HUES48 (cell line): ENCODE measurements at regions not wholly inside any gene's neighbourhood (a gene's known extent, or its start where the extent isn't known, plus 50 kb on each side); places are given as distances from the start of the nearest gene placed in this dataset.
"Not testable (repeated sequence)": the region's sequence is repeated elsewhere in the genome, so short reads cannot be mapped to it uniquely, and the experiment has no call there.

Experiments used
- H3K27ac ChIP-seq: one replicate; pipeline ENCODE4 v1.7.0; 2013; ENCODE audit warnings: low read depth, low read length, inconsistent platforms
- H3K27me3 ChIP-seq: 2 replicates; pipeline ENCODE4 v1.6.1; 2013; ENCODE audit warnings: mild to moderate bottlenecking, low read length; ENCODE audit not compliant: control insufficient read depth, insufficient read depth
- H3K36me3 ChIP-seq: 2 replicates; pipeline ENCODE4 v1.6.1; 2013; ENCODE audit warnings: low read length; ENCODE audit not compliant: control insufficient read depth, insufficient read depth
- H3K4me1 ChIP-seq: 2 replicates; pipeline ENCODE4 v1.6.1; 2013; ENCODE audit warnings: mild to moderate bottlenecking, low read length; ENCODE audit not compliant: control insufficient read depth, insufficient read depth
- H3K4me3 ChIP-seq: 2 replicates; pipeline ENCODE4 v1.5.1; 2013; ENCODE audit warnings: mild to moderate bottlenecking, low read depth, low read length
- H3K9ac ChIP-seq: 2 replicates; pipeline ENCODE4 v1.6.1; 2013; ENCODE audit warnings: mild to moderate bottlenecking, low read depth, low read length, moderate library complexity
- H3K9me3 ChIP-seq: 2 replicates; pipeline ENCODE4 v1.6.1; 2013; ENCODE audit warnings: low read length; ENCODE audit not compliant: control insufficient read depth, insufficient read depth

DNA sequence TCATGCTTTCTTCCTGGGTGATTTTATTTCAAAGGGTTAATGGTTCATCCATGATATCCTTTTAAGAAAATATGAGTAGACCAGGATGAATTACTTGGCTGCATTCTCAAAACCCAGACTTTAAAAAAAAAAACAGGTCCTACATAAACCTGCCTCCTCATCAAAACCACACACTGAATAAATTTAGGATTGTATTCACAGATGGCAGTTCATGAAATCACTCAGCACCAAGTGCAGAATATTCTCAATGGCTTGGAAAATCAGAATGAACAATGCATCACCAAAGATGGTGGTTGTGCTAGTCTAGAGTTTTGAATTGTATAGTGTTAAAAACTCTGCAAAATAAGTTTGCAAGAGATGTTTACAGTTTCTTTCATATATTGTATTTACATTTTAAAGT lies 145.4 kb upstream of the GRAMD2B start:
- Histone ChIP-seq H3K27me3 (no peaks in the 10 kb centered on the region), H3K9me3 (no peaks in the 10 kb centered on the region), H3K36me3 (no peaks in the 10 kb centered on the region), H3K27ac (no peak overlapping the region), H3K4me1 (no peaks in the 10 kb centered on the region), H3K4me3 (no peak overlapping the region), H3K9ac (no peak overlapping the region)

DNA sequence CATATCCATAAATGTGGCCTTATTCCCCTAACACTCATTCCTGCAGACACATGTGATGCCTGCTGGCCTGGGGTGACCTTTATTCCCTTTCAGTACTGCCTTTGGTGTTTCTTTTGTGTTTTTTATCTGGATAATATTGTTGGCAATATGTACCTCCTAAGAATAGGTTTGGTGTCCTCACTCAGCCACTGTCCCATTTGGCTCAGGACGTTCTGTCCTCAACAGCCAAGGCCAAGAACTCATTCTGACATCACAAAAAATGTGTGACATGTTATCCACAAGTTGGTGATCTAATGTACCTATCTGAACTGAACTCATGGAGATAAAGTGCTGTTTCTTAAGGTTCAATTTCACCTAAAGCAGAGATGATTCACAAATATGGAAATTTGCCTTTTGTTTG lies 142.9 kb upstream of the GRAMD2B start:
- H3K9ac ChIP-seq: no peak overlapping the region
- no peaks in the 10 kb centered on the region for H3K27me3 ChIP-seq
- no peaks in the 10 kb centered on the region for H3K9me3 ChIP-seq
- H3K4me1 ChIP-seq: no peaks in the 10 kb centered on the region
- no peaks in the 10 kb centered on the region for H3K36me3 ChIP-seq
- H3K4me3 ChIP-seq: no peak overlapping the region
- no peak overlapping the region for H3K27ac ChIP-seq

DNA sequence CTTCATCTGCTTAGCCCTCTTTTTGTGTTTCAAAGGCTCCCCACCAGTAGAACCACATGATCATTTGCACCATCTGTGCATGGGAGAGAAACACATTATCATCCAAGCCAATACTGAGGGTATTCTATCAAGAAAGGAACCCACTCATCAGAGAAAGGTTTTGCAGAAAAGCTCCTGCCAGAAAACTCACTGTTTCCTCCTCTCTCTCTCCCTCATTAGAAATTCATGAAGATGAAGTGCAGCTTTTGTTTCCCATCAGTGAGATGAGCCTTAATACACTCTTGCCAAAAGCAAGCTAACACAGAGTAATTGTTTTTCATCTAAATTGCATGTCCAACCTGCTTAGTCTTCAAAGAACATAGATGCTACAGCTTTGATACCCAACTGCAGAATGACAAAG lies 142.4 kb upstream of the GRAMD2B start:
- no peak overlapping the region for H3K4me3 ChIP-seq
- no peaks in the 10 kb centered on the region for H3K27me3 ChIP-seq
- no peaks in the 10 kb centered on the region for H3K9me3 ChIP-seq
- H3K36me3 ChIP-seq: no peaks in the 10 kb centered on the region
- H3K4me1 ChIP-seq: no peaks in the 10 kb centered on the region
- H3K9ac ChIP-seq: no peak overlapping the region
- H3K27ac ChIP-seq: no peak overlapping the region

DNA sequence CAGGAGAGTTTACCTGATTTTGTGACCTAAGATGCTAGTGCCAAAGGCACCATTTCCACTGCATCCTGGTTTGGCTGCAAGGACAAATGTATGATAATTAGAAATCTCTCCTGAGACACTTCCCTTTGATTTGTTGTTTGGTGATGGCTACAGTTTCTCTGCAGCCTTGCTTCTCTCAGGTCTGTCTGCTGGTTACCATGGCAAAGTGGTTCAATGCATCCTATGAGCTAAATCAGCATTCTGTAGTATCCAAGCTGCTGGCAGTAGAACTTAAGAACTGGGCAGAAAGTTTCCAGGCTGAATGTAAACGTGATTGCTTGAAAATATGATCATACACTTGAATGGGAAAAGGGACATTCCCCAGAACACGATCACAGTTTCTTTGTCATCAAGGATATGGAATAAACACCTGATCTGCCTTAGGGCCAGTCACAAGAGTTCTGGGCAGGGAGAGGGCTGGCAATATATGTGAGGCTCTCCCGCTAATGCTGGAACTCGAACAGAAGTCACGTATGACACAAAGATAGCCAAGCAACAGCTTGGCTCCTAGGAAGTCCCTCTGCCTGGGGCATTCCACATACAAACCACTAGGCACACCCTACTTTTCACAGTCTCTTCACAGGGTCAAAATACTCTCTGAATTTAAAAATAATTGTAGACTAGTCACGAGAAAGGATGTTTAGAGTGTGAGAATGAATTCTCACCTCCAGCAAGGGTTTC lies 138.1 kb upstream of the GRAMD2B start:
- H3K9ac ChIP-seq: no peak overlapping the region
- H3K27ac ChIP-seq: no peak overlapping the region
- H3K4me1 ChIP-seq: no peaks in the 10 kb centered on the region
- no peaks in the 10 kb centered on the region for H3K27me3 ChIP-seq
- H3K9me3 ChIP-seq: no peaks in the 10 kb centered on the region
- H3K36me3 ChIP-seq: no peaks in the 10 kb centered on the region
- H3K4me3 ChIP-seq: no peak overlapping the region

DNA sequence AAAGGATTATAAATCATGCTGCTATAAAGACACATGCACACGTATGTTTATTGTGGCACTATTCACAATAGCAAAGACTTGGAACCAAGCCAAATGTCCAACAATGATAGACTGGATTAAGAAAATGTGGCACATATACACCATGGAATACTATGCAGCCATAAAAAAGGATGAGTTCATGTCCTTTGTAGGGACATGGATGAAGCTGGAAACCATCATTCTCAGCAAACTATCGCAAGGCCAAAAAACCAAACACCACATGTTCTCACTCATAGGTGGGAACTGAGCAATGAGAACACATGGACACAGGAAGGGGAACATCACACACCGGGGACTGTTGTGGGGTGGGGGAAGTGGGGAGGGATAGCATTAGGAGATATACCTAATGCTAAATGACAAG lies 127.1 kb upstream of the GRAMD2B start:
- not testable (repeated sequence) for H3K9ac ChIP-seq, H3K36me3 ChIP-seq, H3K27ac ChIP-seq, H3K27me3 ChIP-seq, H3K4me3 ChIP-seq, H3K4me1 ChIP-seq, H3K9me3 ChIP-seq

DNA sequence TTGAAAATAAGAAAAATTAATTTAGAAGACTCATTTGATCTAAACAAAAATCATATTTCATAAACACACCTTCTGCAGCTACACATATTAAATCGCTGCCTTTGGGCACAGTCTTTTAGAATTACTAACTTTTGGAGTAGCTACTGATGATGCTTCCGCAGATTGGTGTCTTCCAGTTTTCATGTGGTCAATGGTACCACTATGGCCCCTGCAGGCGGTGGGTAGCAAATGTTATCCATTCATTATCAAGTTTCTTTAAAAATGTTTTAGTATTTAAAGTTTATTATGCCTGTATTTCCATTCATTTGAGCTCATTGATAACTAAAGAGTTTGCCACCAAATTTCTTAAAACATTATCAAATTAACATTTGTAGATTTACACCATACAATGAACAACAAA lies 122.9 kb upstream of the GRAMD2B start:
- Histone ChIP-seq H3K36me3 (no peaks in the 10 kb centered on the region), H3K27me3 (no peaks in the 10 kb centered on the region), H3K27ac (no peak overlapping the region), H3K4me3 (no peak overlapping the region), H3K9ac (no peak overlapping the region), H3K4me1 (no peaks in the 10 kb centered on the region), H3K9me3 (no peaks in the 10 kb centered on the region)

DNA sequence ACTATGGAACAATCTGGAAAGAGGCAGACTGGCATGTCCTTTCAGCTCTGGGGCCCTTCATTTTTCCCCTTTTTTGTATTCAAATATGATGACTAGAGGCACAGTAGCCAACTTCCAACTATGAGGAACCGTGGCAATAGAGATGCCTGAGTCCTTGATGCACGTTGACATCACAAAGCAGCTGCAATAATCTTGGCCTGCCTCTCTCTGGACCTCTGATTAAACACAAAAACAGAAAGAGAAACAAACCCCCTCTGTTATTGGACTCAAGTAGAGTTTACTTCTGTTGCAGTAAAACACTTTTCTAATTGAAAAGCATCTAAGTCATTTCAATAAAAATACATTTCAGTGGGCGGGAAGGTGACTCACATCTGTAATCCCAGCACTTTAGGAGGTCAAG lies 122.2 kb upstream of the GRAMD2B start:
- Histone ChIP-seq H3K27ac (no peak overlapping the region), H3K36me3 (no peaks in the 10 kb centered on the region), H3K9me3 (no peaks in the 10 kb centered on the region), H3K9ac (no peak overlapping the region), H3K4me1 (no peaks in the 10 kb centered on the region), H3K4me3 (no peak overlapping the region), H3K27me3 (no peaks in the 10 kb centered on the region)

DNA sequence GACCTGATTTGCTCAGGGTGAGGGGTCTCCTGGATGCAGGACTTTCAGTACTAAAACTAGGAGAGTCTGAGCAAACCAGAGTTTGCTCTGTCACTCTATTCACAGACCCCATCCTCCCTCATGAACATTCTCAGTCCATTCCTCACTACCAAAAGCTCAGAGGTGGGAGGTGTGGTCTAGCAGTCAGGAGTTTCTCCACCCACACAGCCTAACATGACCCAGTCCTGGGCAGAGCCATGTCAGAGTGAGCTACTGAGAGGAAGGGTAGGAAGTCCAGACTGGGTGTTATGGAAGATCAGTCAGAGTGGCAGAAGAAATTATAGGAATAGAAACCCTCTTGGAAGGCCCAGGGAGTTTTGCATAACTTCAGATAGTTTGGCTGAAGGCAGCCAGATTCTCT lies 113.3 kb upstream of the GRAMD2B start:
- Histone ChIP-seq H3K9ac (no peak overlapping the region), H3K9me3 (0 out of 2 replicates have a peak, but pooled peaks cover 2% of the 10 kb centered on the region), H3K36me3 (no peaks in the 10 kb centered on the region), H3K4me1 (0 out of 2 replicates have a peak, but pooled peaks cover 2% of the 10 kb centered on the region), H3K4me3 (no peak overlapping the region), H3K27ac (no peak overlapping the region), H3K27me3 (0 out of 2 replicates have a peak, but pooled peaks cover 4% of the 10 kb centered on the region)

DNA sequence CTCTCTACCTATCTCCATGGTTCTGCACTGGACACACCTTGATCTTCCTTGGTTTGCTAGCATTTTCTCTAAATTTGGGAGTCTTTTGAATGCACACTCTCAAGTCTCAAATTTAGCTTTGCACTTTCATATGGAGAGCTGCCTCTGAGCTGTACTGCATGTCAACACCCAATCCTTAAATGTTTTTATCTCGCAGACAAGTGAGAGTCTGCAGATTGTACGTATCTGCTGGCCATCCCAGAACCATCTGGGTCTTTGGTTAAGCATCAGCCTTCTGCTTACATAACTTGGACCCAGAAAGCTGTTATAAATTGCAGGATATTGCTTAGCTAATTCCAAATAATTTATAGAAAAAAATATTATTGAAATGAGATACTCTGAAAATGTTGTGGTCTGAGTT lies 111.4 kb upstream of the GRAMD2B start:
- H3K27ac ChIP-seq: no peak overlapping the region
- H3K9me3 ChIP-seq: 0 out of 2 replicates have a peak, but pooled peaks cover 2% of the 10 kb centered on the region
- H3K4me1 ChIP-seq: peaks cover 9% of the 10 kb centered on the region
- H3K9ac ChIP-seq: no peak overlapping the region
- no peak overlapping the region for H3K4me3 ChIP-seq
- H3K27me3 ChIP-seq: 0 out of 2 replicates have a peak, but pooled peaks cover 4% of the 10 kb centered on the region
- H3K36me3 ChIP-seq: no peaks in the 10 kb centered on the region

DNA sequence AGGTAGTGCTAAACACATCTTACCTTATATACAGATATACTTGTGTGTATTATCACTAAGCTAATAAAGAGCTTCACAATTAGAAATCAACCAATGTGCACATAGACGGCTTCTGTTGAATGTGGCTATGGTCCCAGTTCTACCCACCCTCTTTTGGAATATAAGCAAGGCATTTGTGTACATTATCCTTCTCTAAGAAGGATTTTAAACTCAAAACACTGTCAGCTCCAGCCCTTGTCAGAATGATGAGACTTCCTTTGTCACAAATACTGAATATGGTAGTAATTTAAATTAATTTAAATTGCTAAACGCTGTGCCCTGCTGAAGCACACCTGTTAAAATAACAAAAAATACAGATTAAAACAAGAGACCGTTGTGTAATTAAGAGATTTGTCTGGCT lies 107.9 kb upstream of the GRAMD2B start:
- Histone ChIP-seq H3K9ac (no peak overlapping the region), H3K27ac (no peak overlapping the region), H3K27me3 (0 out of 2 replicates have a peak, but pooled peaks cover 4% of the 10 kb centered on the region), H3K4me3 (no peak overlapping the region), H3K9me3 (0 out of 2 replicates have a peak, but pooled peaks cover 2% of the 10 kb centered on the region), H3K4me1 (peaks cover 9% of the 10 kb centered on the region), H3K36me3 (no peaks in the 10 kb centered on the region)

DNA sequence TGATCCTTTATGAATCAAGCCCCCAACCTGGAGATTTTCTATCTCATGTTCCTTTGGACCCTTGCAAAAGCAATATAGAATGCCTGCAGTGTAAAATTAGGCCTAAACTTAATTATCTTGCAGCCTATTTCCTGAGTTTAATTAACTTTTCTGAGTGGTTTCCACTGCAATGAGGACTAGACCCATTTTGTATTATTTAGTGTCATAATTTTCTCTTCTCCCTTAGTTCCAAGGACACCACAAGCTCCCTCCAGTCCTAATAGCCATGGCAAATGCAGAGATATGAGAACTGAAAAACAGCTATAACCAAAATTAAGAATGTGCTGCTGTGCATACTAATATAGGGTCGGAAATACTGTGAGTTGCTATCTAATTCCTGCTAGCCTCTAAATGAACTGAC lies 90.9 kb upstream of the GRAMD2B start:
- Histone ChIP-seq H3K9ac (no peak overlapping the region), H3K36me3 (no peaks in the 10 kb centered on the region), H3K27ac (no peak overlapping the region), H3K27me3 (no peaks in the 10 kb centered on the region), H3K4me1 (no peaks in the 10 kb centered on the region), H3K9me3 (no peaks in the 10 kb centered on the region), H3K4me3 (no peak overlapping the region)
